ENCODE measurements at regions not wholly inside any gene's neighbourhood (a gene's known extent, or its start where the extent isn't known, plus 50 kb on each side); places are given as distances from the start of the nearest gene placed in this dataset.

- Histone ChIP-seq H4K5ac (ENCODE audit: low read depth, low read length) (no peak overlapping the region), H3K14ac (replicated peaks; ENCODE audit: low read depth, low read length) (no peak overlapping the region), H3K9me1 (ENCODE audit: insufficient read depth, low read length) (no peaks in the 10 kb centered on the region), H2AK9ac (replicated peaks; ENCODE audit: low read depth, low read length, poor library complexity) (no peak overlapping the region), H2BK120ac (ENCODE audit: low read depth, low read length) (no peak overlapping the region), H2BK20ac (ENCODE audit: low read depth, low read length) (no peak overlapping the region), H2AFZ (replicated peaks; ENCODE audit: low read length, poor library complexity) (no peak overlapping the region), H3K27me3 (ENCODE audit: control insufficient read depth, insufficient read depth, low read length) (no peaks in the 10 kb centered on the region), H3K27ac (ENCODE audit: insufficient read depth, low read length) (no peak overlapping the region), H3K79me1 (ENCODE audit: low read depth in 1 of 2, low read length in 2 of 2) (no peaks in the 10 kb centered on the region), H4K8ac (ENCODE audit: low read depth in 2 of 2, low read length in 2 of 2) (no peak overlapping the region), H3K4ac (ENCODE audit: low read depth, low read length) (no peak overlapping the region), H4K91ac (ENCODE audit: insufficient read depth, low read depth, low read length) (no peak overlapping the region), H4K20me1 (ENCODE audit: insufficient read depth, low read length) (no peaks in the 10 kb centered on the region), H2BK15ac (ENCODE audit: low read depth, low read length) (no peak overlapping the region), H3K4me1 (ENCODE audit: control insufficient read depth, insufficient read depth, low read length) (no peaks in the 10 kb centered on the region), H3K4me2 (ENCODE audit: low read depth, low read length) (no peak overlapping the region), H2AK5ac (ENCODE audit: low read depth, low read length) (no peak overlapping the region), H3K4me3 (ENCODE audit: insufficient read depth, low read depth, low read length) (no peak overlapping the region), H3K9ac (ENCODE audit: low read depth, low read length) (no peak overlapping the region), H2BK5ac (ENCODE audit: low read depth, low read length, poor library complexity, severe bottlenecking) (no peak overlapping the region), H3K56ac (ENCODE audit: extremely low read depth, insufficient read depth, low read length) (no peak overlapping the region), H3K23ac (ENCODE audit: low read depth, low read length) (no peak overlapping the region), H3K18ac (ENCODE audit: low read depth, low read length) (no peak overlapping the region), H3K36me3 (ENCODE audit: control insufficient read depth, insufficient read depth, low read length) (no peaks in the 10 kb centered on the region), H3K9me3 (ENCODE audit: control insufficient read depth, insufficient read depth, low read length) (no peaks in the 10 kb centered on the region)
- in situ Hi-C loops (cut with MboI; ENCODE audit: low sequenced_read_pairs) (no loop called here), dilution Hi-C loops (cut with HindIII; ENCODE audit: low sequenced_read_pairs, unreplicated experiment) (no loop called here), intact Hi-C loops (cut with micrococcal nuclease) (no loop called here)
- WGBS, 2 experiments (ENCODE audit: extremely low coverage in 2 of 2, insufficient read length in 1 of 2), result no CpG with 5 or more reads among the region's 12 CpGs
- POLR2A ChIA-PET (ENCODE audit: unreplicated experiment), result no interaction called here
- no peak for DNase-seq
- no peak for ATAC-seq (ENCODE audit: low read depth)
- CTCF ChIA-PET, result no interaction called here
- BruUV-seq (replicated peaks), result no TSS peak
- TF ChIP-seq BHLHE40 (IDR thresholded peaks at IDR 0.05; ENCODE audit: low read depth, low read length) (no peak), CHD1 (IDR thresholded peaks at IDR 0.05; ENCODE audit: low read depth, low read length) (no peak), ELK1 (IDR thresholded peaks at IDR 0.05; ENCODE audit: borderline replicate concordance, low read depth, low read length) (no peak), RAD21 (IDR thresholded peaks at IDR 0.05; ENCODE audit: low read length) (no peak), FOS (IDR thresholded peaks at IDR 0.05; ENCODE audit: low read depth, low read length) (no peak), NFE2L2 (IDR thresholded peaks at IDR 0.05; ENCODE audit: low read depth, low read length) (no peak), USF2 (IDR thresholded peaks at IDR 0.05; ENCODE audit: low read depth, low read length) (no peak), MAFK (IDR thresholded peaks at IDR 0.05; ENCODE audit: low read depth, low read length) (no peak), RFX5 (IDR thresholded peaks at IDR 0.05; ENCODE audit: low read depth, low read length) (no peak), POLR2A (IDR thresholded peaks at IDR 0.05; ENCODE audit: low read depth, low read length) (no peak), SMC3 (IDR thresholded peaks at IDR 0.05; ENCODE audit: low read depth, low read length) (no peak), MXI1 (IDR thresholded peaks at IDR 0.05; ENCODE audit: borderline replicate concordance, low read depth, low read length) (no peak)
Measured at GRCh38 chr4:186347743-186348142, 81.8 kb downstream of the F11 start.
